Spleen (tissue), 11 donors: ENCODE measurements at regions not wholly inside any gene's neighbourhood (a gene's known extent, or its start where the extent isn't known, plus 50 kb on each side); places are given as distances from the start of the nearest gene placed in this dataset.

Experiments
- DNase-seq: peaks from one replicate; pipeline ENCODE4 v3.0.0-alpha.2; 2020
- H3K27ac ChIP-seq, 8 donors: fragments of 200-600 bp; sonication (generic) in 7 of 8; 1 replicate in 4 of 8; 2 replicates in 4 of 8; pipeline versions ENCODE4 v1.5.0 to v1.8.0; 2016 to 2021; ENCODE audit warnings: inconsistent platforms in 4 of 8, mild to moderate bottlenecking in 4 of 8, moderate library complexity in 1 of 8
- H3K27me3 ChIP-seq, 7 donors: fragments of 200-600 bp; sonication (generic) in 6 of 7; replicated peaks in 1 of 7; 1 replicate in 4 of 7; 2 replicates in 3 of 7; pipeline versions ENCODE4 v1.5.0 to v1.8.0; 2016 to 2021; ENCODE audit warnings: inconsistent platforms in 3 of 7, mild to moderate bottlenecking in 1 of 7
- H3K36me3 ChIP-seq, 6 donors: fragments of 200-600 bp; sonication (generic) in 5 of 6; 1 replicate in 4 of 6; 2 replicates in 2 of 6; pipeline versions ENCODE4 v1.5.0 to v1.8.0; 2016 to 2021; ENCODE audit warnings: inconsistent platforms in 2 of 6
- H3K4me1 ChIP-seq, 6 donors: fragments of 200-600 bp; sonication (generic) in 5 of 6; 1 replicate in 3 of 6; 2 replicates in 3 of 6; pipeline versions ENCODE4 v1.5.0 to v1.8.0; 2016 to 2021; ENCODE audit warnings: inconsistent platforms in 3 of 6
- H3K4me3 ChIP-seq, 8 donors: fragments of 200-600 bp; sonication (generic) in 7 of 8; 1 replicate in 4 of 8; 2 replicates in 4 of 8; pipeline versions ENCODE4 v1.5.0 to v1.8.0; 2016 to 2021; ENCODE audit warnings: inconsistent platforms in 4 of 8, mild to moderate bottlenecking in 4 of 8, moderate library complexity in 2 of 8
- H3K9me3 ChIP-seq, 8 donors: fragments of 200-600 bp; sonication (generic) in 7 of 8; 1 replicate in 4 of 8; 2 replicates in 4 of 8; pipeline versions ENCODE4 v1.5.0 to v1.8.0; 2016 to 2021; ENCODE audit warnings: inconsistent platforms in 4 of 8
- CTCF ChIP-seq, 11 experiments: fragments of 200-600 bp in 7 of 11; fragments of 450-650 bp in 4 of 11; sonication (generic) in 4 of 11; IDR thresholded peaks in 8 of 11; conservative IDR thresholded peaks in 3 of 11; 1 replicate in 7 of 11; 2 replicates in 4 of 11; pipeline versions ENCODE4 v1.4.0 to v1.8.0; 2016 to 2021; ENCODE audit warnings: antibody characterized with exemption in 11 of 11, inconsistent platforms in 4 of 11, mild to moderate bottlenecking in 1 of 11
- POLR2A ChIP-seq, 3 donors: fragments of 450-650 bp; IDR thresholded peaks; one replicate each; pipeline ENCODE4 v1.5.1; 2017; ENCODE audit warnings: antibody characterized with exemption in 3 of 3, mild to moderate bottlenecking in 1 of 3
- POLR2AphosphoS5 ChIP-seq, 3 donors: sonication (generic); formaldehyde crosslinking; IDR thresholded peaks; one replicate each; pipeline ENCODE4 v1.5.1; 2017; ENCODE audit warnings: antibody characterized with exemption in 3 of 3
- WGBS, 5 donors: extraction: QIAGEN DNeasy Blood & Tissue Kit in 3 of 5; methylation state at CpG; one replicate each; pipeline versions ENCODE4 v1.1.5 to v1.1.7; 2013 to 2018; 5-methylcytosine and 5-hydroxymethylcytosine counted together
- intact Hi-C: fragments of 100-400 bp; cut with DNase I; formaldehyde crosslinking; loops from one replicate; pipeline ENCODE4 v1.15.0; 2023; ENCODE audit warnings: low total_unique reads
- donor health status: healthy with polysubstance abuse.
- donor health status: DM: no; HTN: no; CAD: no; lungs with moderate emphysema.
- donor health status: DM: no; HTN: no; CAD: no.
- donor health status: Bipolar disorder and iron deficiency.
- donor health status: healthy.
- donor health status: DM: no; HTN: no; CAD: no.
- donor health status: DM: yes; HTN: yes; CAD: no.

- peaks cover 0 to 24% (median 13%) of the 10 kb centered on the region in 8 donors for H3K9me3 ChIP-seq
- TF ChIP-seq POLR2A (IDR thresholded peaks at IDR 0.05), result no peak
- TF ChIP-seq POLR2AphosphoS5 (IDR thresholded peaks at IDR 0.05), result no peak
- no peak for TF ChIP-seq CTCF (IDR thresholded peaks at IDR 0.05 in 8 of 11, conservative IDR thresholded peaks at IDR 0.05 in 3 of 11)
- H3K4me1 ChIP-seq, result peaks cover 0 to 26% (median 13%) of the 10 kb centered on the region in 6 donors
- peaks cover 0 to 56% (median 0%) of the 10 kb centered on the region in 7 donors for H3K27me3 ChIP-seq
- peak; percentile 56 for DNase-seq
- WGBS, 5 donors, result 74 to 87% (median 83%) methylated on average over 5 to 6 of the region's 6 CpGs
- intact Hi-C loops, result no loop called here
- H3K27ac ChIP-seq, result peak overlapping the region in 3 of 8 donors; percentile 48 to 76 (median 58)
- no peak overlapping the region for H3K4me3 ChIP-seq
- no peaks in the 10 kb centered on the region for H3K36me3 ChIP-seq
Observed at GRCh38 chr10:117442521-117442920, 67.3 kb upstream of the PDZD8 start.

DNA sequence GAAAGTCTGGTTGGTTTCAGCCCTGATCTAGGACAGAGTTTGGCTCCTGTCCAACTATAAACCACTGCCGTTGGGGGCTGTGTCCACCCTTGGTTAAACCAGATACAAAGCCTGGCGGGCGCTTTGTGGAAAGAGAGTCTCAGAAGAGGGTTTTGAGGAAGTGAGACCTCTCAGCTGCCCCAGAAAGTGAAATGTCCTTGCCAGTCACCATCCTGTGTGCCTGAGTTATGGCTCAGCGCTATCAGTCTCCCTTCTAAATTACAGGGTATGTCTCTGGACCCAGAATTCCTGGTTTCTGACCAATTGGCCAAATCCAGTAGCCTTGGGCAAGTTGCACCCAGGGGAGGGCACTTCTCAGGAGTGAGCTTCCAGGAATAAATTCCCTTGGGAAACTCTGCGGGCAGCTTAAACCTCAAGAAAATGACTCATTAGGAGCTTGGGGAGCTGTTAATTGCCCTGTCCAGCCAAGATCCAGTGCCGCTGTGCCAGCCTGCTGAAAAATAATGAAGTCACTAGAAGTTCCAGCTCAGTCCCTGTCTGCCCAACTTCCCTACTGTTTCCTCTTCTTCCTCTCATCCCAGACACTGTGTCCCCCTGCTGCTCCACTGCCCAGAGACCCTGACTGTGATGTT, 66.7 kb upstream of the PDZD8 start:
- H3K9me3 ChIP-seq, result peaks cover 0 to 19% (median 13%) of the 10 kb centered on the region in 8 donors
- H3K4me3 ChIP-seq, result no peak overlapping the region
- H3K36me3 ChIP-seq, result no peaks in the 10 kb centered on the region
- intact Hi-C loops, result no loop called here
- H3K27me3 ChIP-seq, result peaks cover 0 to 51% (median 0%) of the 10 kb centered on the region in 7 donors
- peaks cover 0 to 26% (median 13%) of the 10 kb centered on the region in 6 donors for H3K4me1 ChIP-seq
- TF ChIP-seq POLR2AphosphoS5 (IDR thresholded peaks at IDR 0.05) (no peak), POLR2A (IDR thresholded peaks at IDR 0.05) (no peak), CTCF (IDR thresholded peaks at IDR 0.05 in 8 of 11, conservative IDR thresholded peaks at IDR 0.05 in 3 of 11) (no peak)
- 28 to 48% (median 34%) methylated on average over 5 to 6 of the region's 6 CpGs for WGBS, 5 donors
- H3K27ac ChIP-seq, result peak overlapping the region in 2 of 8 donors; percentile 28 to 48
- DNase-seq, result peak; percentile 75

GRCh38 chr10:117441361-117441760, 66.1 kb upstream of the PDZD8 start:
- Histone ChIP-seq H3K27ac (no peak overlapping the region), H3K27me3 (peaks cover 0 to 50% (median 0%) of the 10 kb centered on the region in 7 donors), H3K9me3 (peaks cover 0 to 14% (median 9%) of the 10 kb centered on the region in 8 donors), H3K36me3 (no peaks in the 10 kb centered on the region), H3K4me1 (peaks cover 0 to 26% (median 13%) of the 10 kb centered on the region in 6 donors), H3K4me3 (no peak overlapping the region)
- WGBS, 5 donors, result 53 to 95% (median 71%) methylated on average over 5 to 6 of the region's 6 CpGs
- no peak for TF ChIP-seq POLR2AphosphoS5 (IDR thresholded peaks at IDR 0.05)
- no peak for TF ChIP-seq CTCF (IDR thresholded peaks at IDR 0.05 in 8 of 11, conservative IDR thresholded peaks at IDR 0.05 in 3 of 11)
- TF ChIP-seq POLR2A (IDR thresholded peaks at IDR 0.05), result no peak
- DNase-seq, result no peak
- intact Hi-C loops, result no loop called here

- Histone ChIP-seq H3K36me3 (no peaks in the 10 kb centered on the region), H3K4me3 (no peak overlapping the region), H3K27ac (no peak overlapping the region), H3K9me3 (no peaks in the 10 kb centered on the region), H3K27me3 (peaks cover 0 to 52% (median 0%) of the 10 kb centered on the region in 7 donors), H3K4me1 (peaks cover 0 to 26% (median 13%) of the 10 kb centered on the region in 6 donors)
- 27 to 67% (median 38%) methylated on average over 4 of the region's 4 CpGs for WGBS, 5 donors
- intact Hi-C loops, result no loop called here
- no peak for TF ChIP-seq POLR2AphosphoS5 (IDR thresholded peaks at IDR 0.05)
- TF ChIP-seq POLR2A (IDR thresholded peaks at IDR 0.05), result no peak
- DNase-seq, result no peak
Observed at GRCh38 chr10:117439243-117439912, 64.1 kb upstream of the PDZD8 start.
